Keratinocyte (primary cell): ENCODE measurements at regions not wholly inside any gene's neighbourhood (a gene's known extent, or its start where the extent isn't known, plus 50 kb on each side); places are given as distances from the start of the nearest gene placed in this dataset.

ENCODE experiments used
- DNase-seq: peaks from one replicate; pipeline ENCODE4 v3.0.0-alpha.2; 2011; ENCODE audit warnings: low read depth, missing footprints, low spot score
- FAIRE-seq: peaks from 2 replicates; lab custom pipeline; 2011; peaks lifted over from hg19 to GRCh38; lab: Jason Lieb, UNC
- H2AFZ ChIP-seq: 2 replicates; pipeline ENCODE4 v1.6.0; 2012; ENCODE audit warnings: low read length, control low read depth, inconsistent platforms; ENCODE audit not compliant: control insufficient read depth
- H3K27ac ChIP-seq: 2 replicates; pipeline ENCODE4 v1.5.1; 2011; ENCODE audit warnings: low read length; ENCODE audit not compliant: control insufficient read depth, insufficient read depth
- H3K27me3 ChIP-seq: 3 replicates; pipeline ENCODE4 v1.6.0; 2011; ENCODE audit warnings: low read length; ENCODE audit not compliant: control insufficient read depth, insufficient read depth; ENCODE audit errors: extremely low read depth
- H3K36me3 ChIP-seq, 2 experiments: 2 replicates in 1 of 2; 3 replicates in 1 of 2; pipeline ENCODE4 v1.5.1; 2011; ENCODE audit warnings: low read length in 2 of 2, mild to moderate bottlenecking in 1 of 2; ENCODE audit not compliant: control insufficient read depth in 2 of 2, insufficient read depth in 2 of 2; ENCODE audit errors: extremely low read depth in 1 of 2
- H3K4me1 ChIP-seq: 3 replicates; pipeline ENCODE4 v1.5.1; 2011; ENCODE audit warnings: low read length; ENCODE audit not compliant: control insufficient read depth, insufficient read depth; ENCODE audit errors: extremely low read depth
- H3K4me2 ChIP-seq: 3 replicates; pipeline ENCODE4 v1.6.0; 2011; ENCODE audit warnings: low read depth, low read length; ENCODE audit not compliant: control insufficient read depth, insufficient read depth; ENCODE audit errors: extremely low read depth
- H3K4me3 ChIP-seq, 3 experiments: fragments of 200-600 bp in 1 of 3; sonication (generic) in 1 of 3; 2 replicates in 2 of 3; 3 replicates in 1 of 3; pipeline ENCODE4 v1.5.1; 2011 to 2016; ENCODE audit warnings: low read length in 3 of 3, mild to moderate bottlenecking in 3 of 3, control low read depth in 2 of 3, inconsistent platforms in 1 of 3, low read depth in 1 of 3, mixed read lengths in 1 of 3, mixed run types in 1 of 3, moderate library complexity in 1 of 3; ENCODE audit not compliant: control insufficient read depth in 2 of 3, insufficient read depth in 2 of 3; ENCODE audit errors: extremely low read depth in 1 of 3
- H3K79me2 ChIP-seq: 2 replicates; pipeline ENCODE4 v1.6.0; 2012; ENCODE audit warnings: low read length; ENCODE audit not compliant: control insufficient read depth, insufficient read depth
- H3K9ac ChIP-seq: 3 replicates; pipeline ENCODE4 v1.6.0; 2011; ENCODE audit warnings: low read length; ENCODE audit not compliant: control insufficient read depth, insufficient read depth; ENCODE audit errors: extremely low read depth
- H3K9me1 ChIP-seq: 3 replicates; pipeline ENCODE4 v1.6.0; 2011; ENCODE audit warnings: low read length; ENCODE audit not compliant: control insufficient read depth, insufficient read depth; ENCODE audit errors: extremely low read depth
- H3K9me3 ChIP-seq: 2 replicates; pipeline ENCODE4 v1.5.1; 2012; ENCODE audit warnings: low read depth, low read length; ENCODE audit not compliant: control insufficient read depth
- H4K20me1 ChIP-seq: 3 replicates; pipeline ENCODE4 v1.6.0; 2011; ENCODE audit warnings: low read length; ENCODE audit not compliant: control insufficient read depth, insufficient read depth; ENCODE audit errors: extremely low read depth
- EZH2 ChIP-seq: IDR thresholded peaks from one replicate; pipeline ENCODE4 v1.6.1; 2012; ENCODE audit warnings: inconsistent platforms, mild to moderate bottlenecking, low read length, moderate library complexity
- dilution Hi-C: fragments of 300-500 bp; cut with MboI; formaldehyde crosslinking; loops from one replicate; pipeline ENCODE4 v1.7.0; 2020; ENCODE audit warnings: low sequenced_read_pairs; ENCODE audit not compliant: extremely low pct_ligation_motif_present
- TF ChIP-seq, protein P1 (sequence below), 3 experiments: IDR thresholded peaks in 1 of 3; conservative IDR thresholded peaks in 1 of 3; optimal IDR thresholded peaks in 1 of 3; 2 replicates in 2 of 3; 3 replicates in 1 of 3; pipeline versions ENCODE3 to v1.5.1; 2011; ENCODE audit warnings: low read length in 3 of 3, mild to moderate bottlenecking in 3 of 3, moderate library complexity in 2 of 3, control low read depth in 1 of 3, inconsistent platforms in 1 of 3; ENCODE audit not compliant: insufficient read depth in 2 of 3; ENCODE audit errors: extremely low read depth in 1 of 3

- no peaks in the 10 kb centered on the region for H3K27me3 ChIP-seq
- FAIRE-seq (no peak), DNase-seq (no peak)
- H3K4me1 ChIP-seq = peaks cover 16% of the 10 kb centered on the region
- H3K79me2 ChIP-seq = no peaks in the 10 kb centered on the region
- H3K9ac ChIP-seq = no peak overlapping the region
- H3K36me3 ChIP-seq = no peaks in the 10 kb centered on the region
- H3K4me3 ChIP-seq = no peak overlapping the region
- no peaks in the 10 kb centered on the region for H4K20me1 ChIP-seq
- H2AFZ ChIP-seq = no peak overlapping the region
- no peak for TF ChIP-seq EZH2
- TF ChIP-seq, protein P1, sequence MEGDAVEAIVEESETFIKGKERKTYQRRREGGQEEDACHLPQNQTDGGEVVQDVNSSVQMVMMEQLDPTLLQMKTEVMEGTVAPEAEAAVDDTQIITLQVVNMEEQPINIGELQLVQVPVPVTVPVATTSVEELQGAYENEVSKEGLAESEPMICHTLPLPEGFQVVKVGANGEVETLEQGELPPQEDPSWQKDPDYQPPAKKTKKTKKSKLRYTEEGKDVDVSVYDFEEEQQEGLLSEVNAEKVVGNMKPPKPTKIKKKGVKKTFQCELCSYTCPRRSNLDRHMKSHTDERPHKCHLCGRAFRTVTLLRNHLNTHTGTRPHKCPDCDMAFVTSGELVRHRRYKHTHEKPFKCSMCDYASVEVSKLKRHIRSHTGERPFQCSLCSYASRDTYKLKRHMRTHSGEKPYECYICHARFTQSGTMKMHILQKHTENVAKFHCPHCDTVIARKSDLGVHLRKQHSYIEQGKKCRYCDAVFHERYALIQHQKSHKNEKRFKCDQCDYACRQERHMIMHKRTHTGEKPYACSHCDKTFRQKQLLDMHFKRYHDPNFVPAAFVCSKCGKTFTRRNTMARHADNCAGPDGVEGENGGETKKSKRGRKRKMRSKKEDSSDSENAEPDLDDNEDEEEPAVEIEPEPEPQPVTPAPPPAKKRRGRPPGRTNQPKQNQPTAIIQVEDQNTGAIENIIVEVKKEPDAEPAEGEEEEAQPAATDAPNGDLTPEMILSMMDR (optimal IDR thresholded peaks at IDR 0.05 in 1 of 3, IDR thresholded peaks at IDR 0.05 in 1 of 3, conservative IDR thresholded peaks at IDR 0.05 in 1 of 3; ENCODE audit: extremely low read depth in 1 of 3, insufficient read depth in 2 of 3, low read length in 3 of 3) = no peak
- dilution Hi-C loops = no loop called here
- H3K27ac ChIP-seq = no peak overlapping the region
- H3K9me3 ChIP-seq = no peaks in the 10 kb centered on the region
- H3K9me1 ChIP-seq = no peaks in the 10 kb centered on the region
- H3K4me2 ChIP-seq = no peak overlapping the region
These were observed 97.9 kb downstream of the MAFB start for GRCh38 chr20:40591119-40591518.

DNA sequence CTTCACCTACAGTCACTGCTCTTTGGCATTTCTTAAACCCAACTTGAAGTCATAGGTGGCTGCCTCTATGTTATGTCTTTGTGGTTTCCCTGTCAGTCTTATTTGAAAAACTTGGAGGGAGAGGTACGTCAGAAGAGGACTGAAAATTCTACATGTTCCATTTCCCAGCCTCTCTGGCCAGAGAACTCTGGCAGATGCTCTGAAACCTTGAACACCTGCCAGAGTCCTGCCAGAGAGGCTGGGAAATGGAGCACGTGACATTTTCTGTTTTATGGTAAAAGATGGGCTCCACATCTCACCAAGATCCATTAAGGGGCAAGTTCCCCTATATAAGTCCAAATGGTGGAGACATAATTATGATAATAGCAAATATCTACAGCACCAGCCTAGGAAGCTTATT is 99.5 kb downstream of the MAFB start:
- Histone ChIP-seq H3K9me1 (no peaks in the 10 kb centered on the region), H3K4me1 (peaks cover 16% of the 10 kb centered on the region)
- dilution Hi-C loops = no loop called here

More for the DNA sequence above, 99.5 kb downstream of the MAFB start:
- H3K9me3 ChIP-seq = no peaks in the 10 kb centered on the region
- H3K4me2 ChIP-seq = no peak overlapping the region
- H3K27me3 ChIP-seq = no peaks in the 10 kb centered on the region
- H4K20me1 ChIP-seq = no peaks in the 10 kb centered on the region
- no peaks in the 10 kb centered on the region for H3K36me3 ChIP-seq
- no peaks in the 10 kb centered on the region for H3K79me2 ChIP-seq
- TF ChIP-seq EZH2 = no peak
- TF ChIP-seq, protein P1 (optimal IDR thresholded peaks at IDR 0.05 in 1 of 3, IDR thresholded peaks at IDR 0.05 in 1 of 3, conservative IDR thresholded peaks at IDR 0.05 in 1 of 3; ENCODE audit: extremely low read depth in 1 of 3, insufficient read depth in 2 of 3, low read length in 3 of 3) = no peak
- H3K9ac ChIP-seq = no peak overlapping the region
- H3K4me3 ChIP-seq = no peak overlapping the region
- no peak for DNase-seq
- no peak overlapping the region for H2AFZ ChIP-seq
- no peak for FAIRE-seq
- no peak overlapping the region for H3K27ac ChIP-seq
